ENCODE measurements at regions not wholly inside any gene's neighbourhood (a gene's known extent, or its start where the extent isn't known, plus 50 kb on each side); places are given as distances from the start of the nearest gene placed in this dataset.

- no peaks in the 10 kb centered on the region for H3K27me3 ChIP-seq (ENCODE audit: insufficient read depth, poor library complexity, severe bottlenecking)
- no peak for DNase-seq (ENCODE audit: low read depth in 1 of 2, low spot score in 1 of 2)
- no peak for TF ChIP-seq GABPA (IDR thresholded peaks at IDR 0.05; ENCODE audit: low read depth)
- no peak for TF ChIP-seq CTCF (IDR thresholded peaks at IDR 0.05; ENCODE audit: insufficient read depth, low read length)
- no peak for TF ChIP-seq POLR2AphosphoS5 (IDR thresholded peaks at IDR 0.05; ENCODE audit: low read depth)
- no peak for TF ChIP-seq REST (IDR thresholded peaks at IDR 0.05; ENCODE audit: insufficient replicate concordance, low read depth)
- TF ChIP-seq SPI1 (IDR thresholded peaks at IDR 0.05; ENCODE audit: borderline replicate concordance, low read depth), result no peak
- H3K4me3 ChIP-seq (replicated peaks; ENCODE audit: insufficient read depth, low read length), result no peak overlapping the region
- no peak overlapping the region for H3K27ac ChIP-seq (replicated peaks)
Observed at GRCh38 chr11:90536301-90536700, 313.5 kb upstream of the CHORDC1 start.

- Histone ChIP-seq H3K27ac (replicated peaks) (no peak overlapping the region), H3K4me3 (replicated peaks; ENCODE audit: insufficient read depth, low read length) (no peak overlapping the region), H3K27me3 (ENCODE audit: insufficient read depth, poor library complexity, severe bottlenecking) (no peaks in the 10 kb centered on the region)
- no peak for DNase-seq (ENCODE audit: low read depth in 1 of 2, low spot score in 1 of 2)
- no peak for TF ChIP-seq SPI1 (IDR thresholded peaks at IDR 0.05; ENCODE audit: borderline replicate concordance, low read depth)
- TF ChIP-seq POLR2AphosphoS5 (IDR thresholded peaks at IDR 0.05; ENCODE audit: low read depth), result no peak
- TF ChIP-seq REST (IDR thresholded peaks at IDR 0.05; ENCODE audit: insufficient replicate concordance, low read depth), result no peak
- TF ChIP-seq GABPA (IDR thresholded peaks at IDR 0.05; ENCODE audit: low read depth), result no peak
- no peak for TF ChIP-seq CTCF (IDR thresholded peaks at IDR 0.05; ENCODE audit: insufficient read depth, low read length)
Observed at GRCh38 chr11:90532125-90532524, 309.3 kb upstream of the CHORDC1 start.

GRCh38 chr11:90531001-90531400 lies 308.2 kb upstream of the CHORDC1 start:
- TF ChIP-seq CTCF (IDR thresholded peaks at IDR 0.05; ENCODE audit: insufficient read depth, low read length), result no peak
- no peak for TF ChIP-seq SPI1 (IDR thresholded peaks at IDR 0.05; ENCODE audit: borderline replicate concordance, low read depth)
- TF ChIP-seq GABPA (IDR thresholded peaks at IDR 0.05; ENCODE audit: low read depth), result no peak
- TF ChIP-seq POLR2AphosphoS5 (IDR thresholded peaks at IDR 0.05; ENCODE audit: low read depth), result no peak
- TF ChIP-seq REST (IDR thresholded peaks at IDR 0.05; ENCODE audit: insufficient replicate concordance, low read depth), result no peak
- H3K4me3 ChIP-seq (replicated peaks; ENCODE audit: insufficient read depth, low read length), result no peak overlapping the region
- no peak for DNase-seq (ENCODE audit: low read depth in 1 of 2, low spot score in 1 of 2)
- H3K27me3 ChIP-seq (ENCODE audit: insufficient read depth, poor library complexity, severe bottlenecking), result no peaks in the 10 kb centered on the region
- H3K27ac ChIP-seq (replicated peaks), result no peak overlapping the region
